ENCODE measurements at regions not wholly inside any gene's neighbourhood (a gene's known extent, or its start where the extent isn't known, plus 50 kb on each side); places are given as distances from the start of the nearest gene placed in this dataset.

DNA sequence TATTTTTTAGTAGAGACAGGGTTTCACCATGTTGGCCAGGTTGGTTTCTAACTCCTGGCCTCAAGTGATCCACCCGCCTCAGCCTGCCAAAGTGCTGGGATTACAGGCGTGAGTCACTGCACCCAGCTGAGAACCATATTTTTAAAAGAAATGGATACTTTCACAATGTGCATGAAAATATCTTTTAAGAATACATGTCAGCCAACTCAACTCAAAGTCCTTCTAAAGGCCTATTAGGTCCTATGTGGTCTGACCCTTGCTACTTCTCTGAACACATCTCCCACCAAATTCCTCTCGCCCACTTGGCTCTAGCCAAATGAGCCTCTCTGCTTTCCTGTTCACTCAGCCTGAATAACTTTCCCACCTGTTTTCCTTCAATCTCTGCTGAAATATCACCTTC, 119.6 kb downstream of the MTX2 start:
- DNase-seq (ENCODE audit: low read depth), result no peak

DNA sequence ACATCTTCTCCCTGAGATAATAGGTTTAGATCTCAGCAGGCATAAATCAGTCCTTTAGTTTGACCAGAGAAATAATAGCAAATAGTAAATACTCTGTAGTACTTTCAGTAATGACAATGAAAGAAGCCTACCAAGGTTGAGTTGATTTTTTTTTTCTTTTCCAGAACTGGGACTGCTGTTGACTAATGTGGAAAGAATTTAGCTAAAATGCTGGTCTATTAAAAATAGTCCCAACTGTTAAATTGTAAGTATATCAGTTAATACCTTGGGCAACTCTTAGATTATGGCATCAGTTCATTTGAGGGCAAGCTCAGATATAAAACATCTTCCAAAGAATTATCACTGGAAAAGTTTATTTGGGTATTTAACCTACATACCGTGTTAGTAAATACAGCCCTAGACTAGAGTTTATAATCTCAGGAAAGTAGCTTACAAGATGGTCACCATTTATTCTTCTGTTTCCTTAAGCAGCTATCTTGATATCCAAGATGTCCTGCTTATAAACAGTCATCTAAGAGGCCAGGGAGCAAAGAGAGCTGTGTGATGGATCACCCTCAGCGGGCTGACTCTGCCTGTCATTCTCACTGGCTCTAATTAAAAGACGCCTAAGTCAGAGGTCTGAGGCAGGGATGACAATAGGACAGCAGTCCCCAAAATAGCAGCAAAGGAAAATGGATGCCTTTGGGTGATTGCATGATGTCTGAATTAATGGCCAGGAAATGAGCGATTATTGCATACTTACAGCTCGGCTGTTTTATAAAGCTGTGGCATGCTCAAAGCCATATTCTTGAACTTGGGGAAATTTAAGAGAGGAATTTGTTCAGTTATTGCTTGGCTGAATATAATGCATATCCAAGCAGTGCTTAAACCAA, 121.3 kb downstream of the MTX2 start:
- DNase-seq (ENCODE audit: low read depth), result no peak

GRCh38 chr2:176391148-176391419, 121.8 kb downstream of the MTX2 start:
- no peak for DNase-seq (ENCODE audit: low read depth)

DNA sequence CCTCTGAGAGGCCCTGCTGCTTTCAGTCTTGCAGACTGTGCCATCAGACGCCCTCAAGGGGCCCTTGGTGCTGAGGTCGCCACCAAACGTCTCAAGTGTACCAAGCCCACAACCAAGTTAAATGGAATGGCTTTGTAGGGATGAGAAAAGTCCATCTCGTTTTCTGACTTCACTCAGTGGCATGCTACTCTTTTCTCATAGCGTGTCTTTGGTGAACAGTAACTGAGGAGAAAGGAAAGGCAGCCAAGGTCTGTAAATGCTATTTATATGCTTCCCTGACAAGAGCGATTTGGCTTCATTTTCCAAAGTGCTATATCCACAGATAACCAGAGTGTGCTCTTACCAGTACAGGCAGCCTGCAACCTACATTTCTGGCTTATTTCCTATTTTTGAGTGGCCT, 123.0 kb downstream of the MTX2 start:
- DNase-seq (ENCODE audit: low read depth), result no peak

GRCh38 chr2:176392744-176393414, 123.6 kb downstream of the MTX2 start:
- DNase-seq (ENCODE audit: low read depth), result no peak

DNA sequence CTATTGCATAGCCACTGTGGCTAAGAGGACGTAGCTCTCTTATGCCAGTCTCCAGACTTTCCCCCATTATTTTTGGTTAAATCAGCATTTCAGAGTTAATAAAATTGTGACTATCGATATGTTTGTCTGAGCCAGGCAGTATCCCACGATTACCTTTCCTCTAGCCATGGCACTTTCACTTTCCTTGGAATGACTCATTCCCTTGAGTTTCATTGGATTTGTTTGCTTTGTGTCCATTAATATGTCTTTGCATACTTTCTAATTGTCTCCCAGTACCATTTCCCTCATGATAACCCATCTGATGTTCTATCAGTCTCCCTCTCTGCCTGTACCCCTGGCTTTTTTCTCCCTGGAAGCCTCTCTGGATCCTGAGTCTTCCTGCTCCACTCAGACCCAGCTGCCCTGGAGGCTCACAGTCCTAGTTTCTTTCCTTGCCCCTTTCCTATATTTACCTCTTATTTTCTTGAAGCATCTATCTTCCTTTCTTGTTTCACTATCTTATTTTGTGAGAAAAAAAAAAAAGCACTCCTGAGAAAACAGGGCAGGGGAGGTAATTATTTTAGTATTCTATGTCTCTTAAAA, 126.1 kb downstream of the MTX2 start:
- peak; percentile 59 for DNase-seq (ENCODE audit: low read depth)

- DNase-seq (ENCODE audit: low read depth), result peak; percentile 10
These were observed 129.2 kb downstream of the MTX2 start for GRCh38 chr2:176398243-176399073.

DNA sequence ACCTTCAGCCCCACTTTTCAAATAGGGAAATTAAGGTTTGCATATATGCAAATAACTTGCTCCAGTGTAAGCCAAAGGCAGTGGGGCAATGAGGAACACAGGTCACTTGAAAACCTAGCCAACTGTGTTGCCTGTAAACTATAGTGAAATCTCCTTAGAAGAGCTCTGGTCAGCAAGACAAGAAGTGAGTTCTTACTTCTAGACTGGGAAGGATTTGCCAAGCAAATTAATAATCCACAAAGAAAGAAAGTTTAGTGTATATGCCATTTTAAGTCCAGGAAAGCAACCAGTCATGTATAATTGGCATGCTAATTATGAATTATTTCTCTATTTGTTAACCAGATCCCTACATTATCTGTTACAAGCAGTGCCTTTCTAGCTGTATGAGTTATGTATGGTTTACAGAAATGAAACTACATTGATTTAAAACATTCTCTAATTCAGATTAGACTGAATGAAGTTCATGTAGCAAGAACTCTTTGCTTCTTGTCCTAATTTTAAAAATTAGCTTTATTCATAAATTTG, 129.9 kb downstream of the MTX2 start:
- no peak for DNase-seq (ENCODE audit: low read depth)

- no peak for DNase-seq (ENCODE audit: low read depth)
These were observed 136.2 kb downstream of the MTX2 start for GRCh38 chr2:176405477-176405876.

- no peak for DNase-seq (ENCODE audit: low read depth)
These were observed 138.5 kb downstream of the MTX2 start for GRCh38 chr2:176407706-176408105.

GRCh38 chr2:176409671-176410070, 140.4 kb downstream of the MTX2 start:
- DNase-seq (ENCODE audit: low read depth), result no peak

- no peak for DNase-seq (ENCODE audit: low read depth)
These were observed 142.9 kb downstream of the MTX2 start for GRCh38 chr2:176412136-176412535.

- no peak for DNase-seq (ENCODE audit: low read depth)
These were observed 144.5 kb downstream of the MTX2 start for GRCh38 chr2:176413786-176414185.

GRCh38 chr2:176414641-176415040, 145.4 kb downstream of the MTX2 start:
- DNase-seq (ENCODE audit: low read depth), result no peak

GRCh38 chr2:176415174-176415895, 146.1 kb downstream of the MTX2 start:
- no peak for DNase-seq (ENCODE audit: low read depth)

- DNase-seq (ENCODE audit: low read depth), result no peak
These were observed 146.8 kb downstream of the MTX2 start for GRCh38 chr2:176415937-176416499.

DNA sequence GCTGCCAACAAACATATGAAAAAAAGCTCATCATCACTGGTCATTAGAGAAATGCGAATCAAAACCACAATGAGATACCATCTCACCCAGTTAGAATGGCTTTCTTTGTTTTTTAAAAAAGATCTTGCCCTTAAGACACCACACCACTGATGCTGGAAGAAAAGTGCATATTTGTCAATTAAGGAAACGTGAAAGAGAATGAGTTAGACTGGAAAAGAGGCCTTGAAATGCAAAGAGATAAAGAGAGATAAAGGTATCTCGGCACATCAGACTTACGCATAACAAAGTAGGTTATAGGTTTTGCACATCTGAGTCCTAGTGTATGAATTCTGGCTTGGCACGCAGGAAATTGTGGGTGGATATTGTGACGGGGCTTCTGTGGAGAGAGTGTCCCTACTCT, 149.5 kb downstream of the MTX2 start:
- no peak for DNase-seq (ENCODE audit: low read depth)

- DNase-seq (ENCODE audit: low read depth), result peak; percentile 76
These were observed 150.4 kb downstream of the MTX2 start for GRCh38 chr2:176419591-176420071.

DNA sequence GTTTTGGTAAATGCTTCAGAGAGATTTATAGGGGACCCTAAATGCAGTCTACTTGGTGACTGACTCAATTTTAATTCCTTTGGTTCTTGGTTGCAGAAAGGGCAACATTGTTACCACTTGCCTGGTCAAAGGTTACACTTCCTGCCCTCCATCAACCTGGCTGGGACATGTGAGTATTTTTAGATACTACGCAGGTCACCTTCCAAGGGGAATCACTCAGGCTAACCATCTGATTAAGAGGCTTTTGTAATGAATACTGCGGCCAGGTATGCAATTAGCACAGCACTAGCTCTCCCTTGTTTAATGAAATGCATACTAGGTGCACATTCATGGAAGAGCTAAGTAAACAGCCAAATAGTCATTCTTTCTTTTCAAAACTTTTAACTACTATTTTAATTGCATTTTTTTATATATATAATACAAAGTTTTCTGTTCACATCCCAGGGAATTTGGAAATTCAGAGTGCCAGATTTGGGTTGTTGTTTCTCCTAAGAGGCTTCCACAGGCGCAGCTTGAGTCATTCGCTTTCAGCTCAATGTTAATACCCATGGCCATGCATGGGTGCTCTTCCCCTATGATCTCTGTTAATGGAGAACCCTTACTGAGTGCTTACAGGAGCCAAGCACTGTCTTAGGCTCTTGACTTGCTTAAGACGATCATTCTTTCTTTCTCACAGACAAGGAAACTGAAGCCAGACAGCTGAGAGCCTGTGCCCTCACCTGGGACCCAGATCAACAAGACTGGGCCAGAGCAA, 152.2 kb downstream of the MTX2 start:
- no peak for DNase-seq (ENCODE audit: low read depth)

GRCh38 chr2:176423819-176424218, 154.6 kb downstream of the MTX2 start:
- no peak for DNase-seq (ENCODE audit: low read depth)
